Esophagus muscularis mucosa (tissue), 4 donors: ENCODE measurements at regions not wholly inside any gene's neighbourhood (a gene's known extent, or its start where the extent isn't known, plus 50 kb on each side); places are given as distances from the start of the nearest gene placed in this dataset.

Experiments
- CTCF ChIP-seq, 3 experiments: fragments of 200-600 bp in 2 of 3; fragments of 450-650 bp in 1 of 3; sonication (generic) in 2 of 3; IDR thresholded peaks; one replicate each; pipeline ENCODE4 v1.5.1; 2017 to 2019; ENCODE audit warnings: antibody characterized with exemption in 3 of 3, mild to moderate bottlenecking in 2 of 3, moderate library complexity in 1 of 3
- EP300 ChIP-seq: sonication (generic); formaldehyde crosslinking; IDR thresholded peaks from one replicate; pipeline ENCODE4 v1.6.1; 2017; ENCODE audit warnings: antibody characterized with exemption
- POLR2A ChIP-seq: fragments of 450-650 bp; IDR thresholded peaks from one replicate; pipeline ENCODE4 v1.6.1; 2017; ENCODE audit warnings: antibody characterized with exemption, moderate library complexity, mild to moderate bottlenecking, low read depth
- POLR2AphosphoS5 ChIP-seq, 2 donors: sonication (generic); formaldehyde crosslinking; IDR thresholded peaks; one replicate each; pipeline ENCODE4 v1.6.1; 2017; ENCODE audit warnings: antibody characterized with exemption in 2 of 2

DNA sequence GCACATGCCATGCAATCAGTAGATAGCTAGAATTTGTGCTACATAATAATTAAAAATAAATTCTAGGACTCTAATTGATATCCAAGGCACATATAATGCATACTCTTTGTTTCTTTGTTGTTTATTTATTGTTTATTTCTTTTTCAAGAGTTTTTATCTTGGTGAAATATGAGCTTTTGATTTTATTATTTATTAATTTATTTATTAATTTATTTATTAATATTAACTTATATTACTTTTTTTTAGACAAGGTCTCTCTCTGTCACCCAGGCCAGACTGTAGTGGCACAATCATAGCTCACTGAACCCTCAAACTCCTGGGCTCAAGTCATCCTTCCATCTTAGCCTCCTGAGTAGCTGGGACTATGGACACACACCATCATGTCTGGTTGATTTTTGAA, 519.9 kb downstream of the HAO1 start:
- TF ChIP-seq POLR2A (no peak), CTCF (IDR thresholded peaks at IDR 0.05) (no peak), POLR2AphosphoS5 (IDR thresholded peaks at IDR 0.05) (no peak), EP300 (no peak)
